SK-N-MC (cell line): ENCODE measurements at regions not wholly inside any gene's neighbourhood (a gene's known extent, or its start where the extent isn't known, plus 50 kb on each side); places are given as distances from the start of the nearest gene placed in this dataset.

Experiments
- EZH2 ChIP-seq: fragments of 200-600 bp; sonication (generic); IDR thresholded peaks from one replicate; pipeline ENCODE4 v1.6.1; 2017; ENCODE audit warnings: antibody characterized with exemption
- FOXP2 ChIP-seq: optimal IDR thresholded peaks from 2 replicates; pipeline ENCODE3; 2011; ENCODE audit warnings: mild to moderate bottlenecking, moderate library complexity; ENCODE audit not compliant: insufficient read depth; ENCODE audit errors: extremely low read length, control extremely low read depth
- POLR2AphosphoS5 ChIP-seq: IDR thresholded peaks from 2 replicates; pipeline ENCODE4 v1.6.1; 2012; ENCODE audit warnings: mild to moderate bottlenecking, low read depth, low read length, borderline replicate concordance

GRCh38 chr2:239459606-239460005 lies 58.8 kb upstream of the HDAC4 start:
- TF ChIP-seq POLR2AphosphoS5 (no peak), EZH2 (no peak), FOXP2 (no peak)
